Astrocyte (in vitro differentiated cells and primary cell): ENCODE measurements at regions not wholly inside any gene's neighbourhood (a gene's known extent, or its start where the extent isn't known, plus 50 kb on each side); places are given as distances from the start of the nearest gene placed in this dataset.
A peak's percentile ranks its signal among the peaks of the same experiment; 100 is the strongest.

Experiments used
- DNase-seq: peaks from one replicate; pipeline ENCODE4 v3.0.0-alpha.2; 2010; ENCODE audit warnings: low read depth
- FAIRE-seq: peaks from 2 replicates; lab custom pipeline; 2011; peaks lifted over from hg19 to GRCh38; lab: Jason Lieb, UNC
- H2AFZ ChIP-seq: 2 replicates; pipeline ENCODE4 v1.6.0; 2012; ENCODE audit warnings: low read depth, low read length, inconsistent platforms
- H3K27ac ChIP-seq: 2 replicates; pipeline ENCODE4 v1.5.1; 2011; ENCODE audit warnings: low read depth, low read length, inconsistent platforms
- H3K27me3 ChIP-seq: 2 replicates; pipeline ENCODE4 v1.6.0; 2011; ENCODE audit warnings: low read length, inconsistent platforms; ENCODE audit not compliant: insufficient read depth
- H3K36me3 ChIP-seq: 2 replicates; pipeline ENCODE4 v1.5.1; 2011; ENCODE audit warnings: low read length, inconsistent platforms; ENCODE audit not compliant: insufficient read depth
- H3K4me1 ChIP-seq: 2 replicates; pipeline ENCODE4 v1.5.1; 2011; ENCODE audit warnings: low read length, inconsistent platforms; ENCODE audit not compliant: insufficient read depth
- H3K4me2 ChIP-seq: 2 replicates; pipeline ENCODE4 v1.6.0; 2012; ENCODE audit warnings: low read length, inconsistent platforms
- H3K4me3 ChIP-seq: 2 replicates; pipeline ENCODE4 v1.5.1; 2011; ENCODE audit warnings: low read depth, mild to moderate bottlenecking, low read length, inconsistent platforms; ENCODE audit not compliant: insufficient read depth
- H3K79me2 ChIP-seq: 2 replicates; pipeline ENCODE4 v1.6.0; 2012; ENCODE audit warnings: mild to moderate bottlenecking, low read length, inconsistent platforms; ENCODE audit not compliant: insufficient read depth
- H3K9ac ChIP-seq: 2 replicates; pipeline ENCODE4 v1.6.0; 2012; ENCODE audit warnings: mild to moderate bottlenecking, low read length, inconsistent platforms
- H3K9me3 ChIP-seq: 2 replicates; pipeline ENCODE4 v1.5.1; 2012; ENCODE audit warnings: low read depth, mild to moderate bottlenecking, low read length, inconsistent platforms; ENCODE audit not compliant: insufficient read depth
- H4K20me1 ChIP-seq: 2 replicates; pipeline ENCODE4 v1.6.0; 2012; ENCODE audit warnings: low read length, inconsistent platforms; ENCODE audit not compliant: insufficient read depth
- H3K27ac Mint-ChIP-seq: one replicate; pipeline ENCODE4 v1.8.0; 2021; ENCODE audit warnings: mild to moderate bottlenecking, mixed read lengths; ENCODE audit not compliant: unreplicated experiment
- H3K27me3 Mint-ChIP-seq: one replicate; pipeline ENCODE4 v1.8.0; 2021; ENCODE audit warnings: low read depth, mixed read lengths; ENCODE audit not compliant: unreplicated experiment
- H3K36me3 Mint-ChIP-seq: one replicate; pipeline ENCODE4 v1.8.0; 2021; ENCODE audit warnings: low read depth, mixed read lengths; ENCODE audit not compliant: unreplicated experiment
- H3K4me1 Mint-ChIP-seq: one replicate; pipeline ENCODE4 v1.8.0; 2021; ENCODE audit warnings: low read depth, mixed read lengths; ENCODE audit not compliant: unreplicated experiment
- H3K4me3 Mint-ChIP-seq: one replicate; pipeline ENCODE4 v1.8.0; 2021; ENCODE audit warnings: mild to moderate bottlenecking, moderate library complexity, mixed read lengths; ENCODE audit not compliant: unreplicated experiment
- H3K9me3 Mint-ChIP-seq: one replicate; pipeline ENCODE4 v1.8.0; 2021; ENCODE audit warnings: mild to moderate bottlenecking, mixed read lengths; ENCODE audit not compliant: unreplicated experiment
- EZH2 ChIP-seq: IDR thresholded peaks from 2 replicates; pipeline ENCODE4 v1.6.1; 2012; ENCODE audit warnings: mild to moderate bottlenecking, low read length, inconsistent platforms; ENCODE audit not compliant: insufficient read depth
- TF ChIP-seq, protein P1 (sequence below): IDR thresholded peaks from 2 replicates; pipeline ENCODE4 v1.5.1; 2011; ENCODE audit warnings: low read depth, mild to moderate bottlenecking, inconsistent platforms, low read length, moderate library complexity; ENCODE audit not compliant: insufficient read depth

DNA sequence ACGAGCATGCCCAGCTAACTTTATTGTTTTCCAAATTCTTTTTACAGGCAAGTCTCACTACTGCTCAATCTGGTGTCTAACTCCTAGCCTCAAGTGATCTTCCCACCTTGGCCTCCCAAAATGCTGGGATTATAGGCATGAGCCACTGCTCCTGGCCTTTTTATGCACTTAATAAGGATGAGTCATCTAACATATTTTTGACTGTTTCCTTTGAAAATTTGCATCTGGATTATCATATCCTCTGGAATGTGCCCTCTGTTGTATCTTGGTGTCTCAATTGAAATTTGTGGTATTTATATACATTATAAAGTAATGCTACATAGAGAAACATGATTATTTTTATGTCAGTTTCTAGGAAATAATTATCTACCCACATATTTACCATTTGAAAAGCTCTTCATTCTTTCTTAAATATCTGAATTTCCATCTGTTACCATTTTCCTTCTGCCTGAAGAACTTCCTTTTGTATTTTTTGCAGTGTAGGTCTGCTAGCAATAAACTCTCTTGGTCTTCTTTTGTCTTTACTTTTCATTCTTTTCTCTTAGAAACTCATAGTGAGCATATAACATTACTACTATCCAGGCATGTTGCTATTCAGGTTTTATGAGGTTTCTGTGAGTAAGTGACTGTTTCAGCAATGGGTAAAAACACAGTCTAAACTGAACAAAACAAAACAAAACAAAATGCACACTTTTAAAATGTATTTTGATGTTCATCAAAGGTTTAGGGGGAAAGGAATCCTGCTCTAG, 52.8 kb upstream of the CNOT2 start:
- H3K4me2 ChIP-seq = no peak overlapping the region
- Mint-ChIP-seq H3K36me3 (no peaks in the 10 kb centered on the region), H3K27me3 (no peaks in the 10 kb centered on the region), H3K4me3 (no peak overlapping the region), H3K27ac (no peak overlapping the region), H3K4me1 (peaks cover 3% of the 10 kb centered on the region), H3K9me3 (no peaks in the 10 kb centered on the region)
- H3K9ac ChIP-seq = no peak overlapping the region
- H3K4me1 ChIP-seq = no peaks in the 10 kb centered on the region
- H4K20me1 ChIP-seq = no peaks in the 10 kb centered on the region
- peak; percentile 59 for FAIRE-seq
- no peak overlapping the region for H3K4me3 ChIP-seq
- peak; percentile 22 for DNase-seq
- no peak overlapping the region for H2AFZ ChIP-seq
- no peak for TF ChIP-seq EZH2
- TF ChIP-seq, protein P1, sequence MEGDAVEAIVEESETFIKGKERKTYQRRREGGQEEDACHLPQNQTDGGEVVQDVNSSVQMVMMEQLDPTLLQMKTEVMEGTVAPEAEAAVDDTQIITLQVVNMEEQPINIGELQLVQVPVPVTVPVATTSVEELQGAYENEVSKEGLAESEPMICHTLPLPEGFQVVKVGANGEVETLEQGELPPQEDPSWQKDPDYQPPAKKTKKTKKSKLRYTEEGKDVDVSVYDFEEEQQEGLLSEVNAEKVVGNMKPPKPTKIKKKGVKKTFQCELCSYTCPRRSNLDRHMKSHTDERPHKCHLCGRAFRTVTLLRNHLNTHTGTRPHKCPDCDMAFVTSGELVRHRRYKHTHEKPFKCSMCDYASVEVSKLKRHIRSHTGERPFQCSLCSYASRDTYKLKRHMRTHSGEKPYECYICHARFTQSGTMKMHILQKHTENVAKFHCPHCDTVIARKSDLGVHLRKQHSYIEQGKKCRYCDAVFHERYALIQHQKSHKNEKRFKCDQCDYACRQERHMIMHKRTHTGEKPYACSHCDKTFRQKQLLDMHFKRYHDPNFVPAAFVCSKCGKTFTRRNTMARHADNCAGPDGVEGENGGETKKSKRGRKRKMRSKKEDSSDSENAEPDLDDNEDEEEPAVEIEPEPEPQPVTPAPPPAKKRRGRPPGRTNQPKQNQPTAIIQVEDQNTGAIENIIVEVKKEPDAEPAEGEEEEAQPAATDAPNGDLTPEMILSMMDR = no peak
- H3K27ac ChIP-seq = no peak overlapping the region
- H3K79me2 ChIP-seq = no peaks in the 10 kb centered on the region
- no peaks in the 10 kb centered on the region for H3K9me3 ChIP-seq
- no peaks in the 10 kb centered on the region for H3K36me3 ChIP-seq
- no peaks in the 10 kb centered on the region for H3K27me3 ChIP-seq
